Kidney (tissue), 13 donors: ENCODE measurements at regions not wholly inside any gene's neighbourhood (a gene's known extent, or its start where the extent isn't known, plus 50 kb on each side); places are given as distances from the start of the nearest gene placed in this dataset.
"Not testable (repeated sequence)": the region's sequence is repeated elsewhere in the genome, so short reads cannot be mapped to it uniquely, and the experiment has no call there.

ENCODE experiments used
- DNase-seq, 5 donors: peaks; one replicate each; pipeline ENCODE4 v3.0.0-alpha.2; 2013 to 2020
- FAIRE-seq: peaks from 2 replicates; lab custom pipeline; 2012; peaks lifted over from hg19 to GRCh38; lab: Jason Lieb, UNC
- H3K27ac ChIP-seq, 2 donors: one replicate each; pipeline ENCODE4 v1.7.0; 2013; ENCODE audit warnings: low read depth in 2 of 2, low read length in 2 of 2, inconsistent platforms in 1 of 2
- H3K27me3 ChIP-seq: one replicate; pipeline ENCODE4 v1.7.1; 2013; ENCODE audit warnings: low read length, inconsistent platforms; ENCODE audit not compliant: control insufficient read depth, insufficient read depth
- H3K36me3 ChIP-seq, 3 donors: one replicate each; pipeline versions ENCODE4 v1.7.0 to v1.7.1; 2013; ENCODE audit warnings: low read length in 3 of 3, control low read depth in 1 of 3, inconsistent platforms in 1 of 3; ENCODE audit not compliant: insufficient read depth in 3 of 3, control insufficient read depth in 2 of 3
- H3K4me1 ChIP-seq, 3 donors: one replicate each; pipeline versions ENCODE4 v1.7.0 to v1.7.1; 2013; ENCODE audit warnings: low read length in 3 of 3, inconsistent platforms in 1 of 3, low read depth in 1 of 3; ENCODE audit not compliant: control insufficient read depth in 2 of 3, insufficient read depth in 2 of 3
- H3K4me3 ChIP-seq, 3 donors: one replicate each; pipeline versions ENCODE4 v1.7.0 to v1.8.1; 2013; ENCODE audit warnings: low read length in 3 of 3, control low read depth in 1 of 3, inconsistent platforms in 1 of 3
- H3K9ac ChIP-seq, 3 donors: one replicate each; pipeline versions ENCODE4 v1.7.0 to v1.7.1; 2013; ENCODE audit warnings: low read length in 3 of 3, control low read depth in 1 of 3, inconsistent platforms in 1 of 3
- H3K9me3 ChIP-seq, 3 donors: one replicate each; pipeline versions ENCODE4 v1.7.0 to v1.7.1; 2013; ENCODE audit warnings: low read length in 3 of 3, control low read depth in 1 of 3, inconsistent platforms in 1 of 3; ENCODE audit not compliant: control insufficient read depth in 2 of 3, insufficient read depth in 1 of 3
- CTCF ChIP-seq: IDR thresholded peaks from 3 replicates; pipeline ENCODE4 v1.5.1; 2012; ENCODE audit warnings: mild to moderate bottlenecking, moderate library complexity, borderline replicate concordance; ENCODE audit not compliant: insufficient read depth; ENCODE audit errors: extremely low read depth
- intact Hi-C: fragments of 100-400 bp; cut with DNase I; formaldehyde crosslinking; loops from one replicate; pipeline ENCODE4 v1.11.1; 2022
- donor health status: control.
- donor health status: control.
- donor health status: control.
- donor health status: control.
- donor health status: control.
- donor health status: DM: yes; HTN: yes; CAD: no.
- donor health status: Normal renal cell carcinoma (clear cell type).

- no peaks in the 10 kb centered on the region for H3K4me1 ChIP-seq
- no peak for TF ChIP-seq CTCF
- no peaks in the 10 kb centered on the region for H3K36me3 ChIP-seq
- DNase-seq (no peak), FAIRE-seq (no peak)
- no peak overlapping the region for H3K4me3 ChIP-seq
- no peaks in the 10 kb centered on the region for H3K9me3 ChIP-seq
- intact Hi-C loops: no loop called here
- no peak overlapping the region for H3K27ac ChIP-seq
- no peaks in the 10 kb centered on the region for H3K27me3 ChIP-seq
- no peak overlapping the region for H3K9ac ChIP-seq
Measured at GRCh38 chr4:154152546-154152945, 339.1 kb downstream of the DCHS2 start.

- not testable (repeated sequence) for FAIRE-seq, H3K9me3 ChIP-seq, DNase-seq
Measured at GRCh38 chr4:154149236-154149635, 342.4 kb downstream of the DCHS2 start.

GRCh38 chr4:154143720-154144119, 347.9 kb downstream of the DCHS2 start:
- Histone ChIP-seq H3K4me3 (no peak overlapping the region), H3K36me3 (no peaks in the 10 kb centered on the region), H3K9me3 (no peaks in the 10 kb centered on the region), H3K4me1 (no peaks in the 10 kb centered on the region), H3K9ac (no peak overlapping the region), H3K27me3 (no peaks in the 10 kb centered on the region), H3K27ac (no peak overlapping the region)
- DNase-seq (no peak), FAIRE-seq (no peak)
- TF ChIP-seq CTCF: no peak
- intact Hi-C loops: no loop called here

More at GRCh38 chr4:154149236-154149635, 342.4 kb downstream of the DCHS2 start:
- H3K27ac ChIP-seq, H3K9ac ChIP-seq, H3K36me3 ChIP-seq, intact Hi-C loops, H3K27me3 ChIP-seq, H3K4me3 ChIP-seq, H3K4me1 ChIP-seq: not testable (repeated sequence)

- DNase-seq (no peak), FAIRE-seq (no peak)
- H3K27ac ChIP-seq: no peak overlapping the region
- no peak overlapping the region for H3K4me3 ChIP-seq
- TF ChIP-seq CTCF: no peak
- no peak overlapping the region for H3K9ac ChIP-seq
- intact Hi-C loops: no loop called here
- H3K4me1 ChIP-seq: no peaks in the 10 kb centered on the region
- H3K36me3 ChIP-seq: no peaks in the 10 kb centered on the region
- no peaks in the 10 kb centered on the region for H3K9me3 ChIP-seq
- no peaks in the 10 kb centered on the region for H3K27me3 ChIP-seq
Measured at GRCh38 chr4:154142664-154143063, 348.9 kb downstream of the DCHS2 start.
